K562 (cell line): ENCODE measurements at regions not wholly inside any gene's neighbourhood (a gene's known extent, or its start where the extent isn't known, plus 50 kb on each side); places are given as distances from the start of the nearest gene placed in this dataset.

ENCODE experiments used
- FOXA1 ChIP-seq: fragments of 450-650 bp; IDR thresholded peaks from 2 replicates; pipeline ENCODE4 v1.6.1; 2016; ENCODE audit warnings: mild to moderate bottlenecking, borderline replicate concordance
- JUNB ChIP-seq: fragments of 450-650 bp; formaldehyde crosslinking; conservative IDR thresholded peaks from 2 replicates; pipeline ENCODE4 v1.4.0; 2020; ENCODE audit warnings: mild to moderate bottlenecking
- MBD2 ChIP-seq: sonication (generic); IDR thresholded peaks from 2 replicates; pipeline ENCODE4 v1.6.1; 2016; ENCODE audit warnings: low read depth, borderline replicate concordance
- MYC ChIP-seq, 2 experiments: fragments of 250-450 bp in 1 of 2; sonication (Bioruptor Pico) in 1 of 2; IDR thresholded peaks; 2 replicates each; pipeline versions ENCODE4 v1.5.1 to v1.6.1; 2012 to 2021; ENCODE audit warnings: low read depth in 2 of 2, borderline replicate concordance in 1 of 2, improper control_type of control experiment in 1 of 2, low read length in 1 of 2, mild to moderate bottlenecking in 1 of 2, moderate library complexity in 1 of 2
- NFYB ChIP-seq: IDR thresholded peaks from 2 replicates; pipeline ENCODE4 v1.6.1; 2011; ENCODE audit warnings: mild to moderate bottlenecking, moderate library complexity; ENCODE audit not compliant: insufficient read length; ENCODE audit errors: extremely low read depth
- ZNF274 ChIP-seq: IDR thresholded peaks from 2 replicates; pipeline ENCODE4 v1.6.1; 2011; ENCODE audit warnings: low read depth, mild to moderate bottlenecking, low read length, moderate library complexity, borderline replicate concordance
- ZNF639 ChIP-seq, 2 experiments: fragments of 200-800 bp in 1 of 2; sonication (Bioruptor generic) in 1 of 2; sonication (generic) in 1 of 2; formaldehyde crosslinking in 1 of 2; IDR thresholded peaks in 1 of 2; conservative IDR thresholded peaks in 1 of 2; 2 replicates each; pipeline versions ENCODE4 v1.5.0 to v1.6.1; 2016 to 2020; ENCODE audit warnings: missing compliant biosample characterization in 1 of 2, missing genetic modification characterization in 1 of 2, missing genetic modification reagents in 1 of 2
- TF ChIP-seq, protein P1 (sequence below): fragments of 450-650 bp; formaldehyde crosslinking; IDR thresholded peaks from 2 replicates; pipeline ENCODE4 v1.4.0; 2020; ENCODE audit warnings: mild to moderate bottlenecking, moderate library complexity

DNA sequence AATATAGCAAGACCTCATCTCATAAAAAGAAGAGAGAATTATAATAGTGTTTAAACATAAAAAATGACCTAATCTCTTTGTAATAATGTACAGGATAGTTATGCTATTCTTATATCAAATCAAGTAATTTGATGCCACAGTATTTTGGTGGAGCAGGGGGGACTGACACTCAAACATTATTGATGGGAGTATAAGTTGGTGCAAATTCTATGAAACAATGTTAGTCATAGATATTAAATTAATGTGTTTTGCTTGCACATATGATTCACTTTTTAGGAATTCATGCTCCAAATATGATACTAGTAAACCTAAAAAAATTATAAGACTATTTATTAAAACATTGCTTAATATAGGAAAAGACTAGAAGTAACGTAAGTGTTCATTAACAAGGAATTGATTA, 256.1 kb upstream of the SYT4 start (continued):
- TF ChIP-seq MYC (IDR thresholded peaks at IDR 0.05; ENCODE audit: low read depth, low read length) (no peak), MYC (CRISPR knock-in tag; IDR thresholded peaks at IDR 0.05; ENCODE audit: borderline replicate concordance, low read depth) (no peak), ZNF274 (no peak), ZNF639 (CRISPR knock-in tag; conservative IDR thresholded peaks at IDR 0.05 in 1 of 2, IDR thresholded peaks at IDR 0.05 in 1 of 2) (no peak), MBD2 (no peak), JUNB (CRISPR knock-in tag) (no peak), FOXA1 (no peak), NFYB (no peak)
- TF ChIP-seq, protein P1, sequence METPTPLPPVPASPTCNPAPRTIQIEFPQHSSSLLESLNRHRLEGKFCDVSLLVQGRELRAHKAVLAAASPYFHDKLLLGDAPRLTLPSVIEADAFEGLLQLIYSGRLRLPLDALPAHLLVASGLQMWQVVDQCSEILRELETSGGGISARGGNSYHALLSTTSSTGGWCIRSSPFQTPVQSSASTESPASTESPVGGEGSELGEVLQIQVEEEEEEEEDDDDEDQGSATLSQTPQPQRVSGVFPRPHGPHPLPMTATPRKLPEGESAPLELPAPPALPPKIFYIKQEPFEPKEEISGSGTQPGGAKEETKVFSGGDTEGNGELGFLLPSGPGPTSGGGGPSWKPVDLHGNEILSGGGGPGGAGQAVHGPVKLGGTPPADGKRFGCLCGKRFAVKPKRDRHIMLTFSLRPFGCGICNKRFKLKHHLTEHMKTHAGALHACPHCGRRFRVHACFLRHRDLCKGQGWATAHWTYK (CRISPR knock-in tag) = no peak
